DMS 273 (cell line): ENCODE measurements at regions not wholly inside any gene's neighbourhood (a gene's known extent, or its start where the extent isn't known, plus 50 kb on each side); places are given as distances from the start of the nearest gene placed in this dataset.

Source experiments
- DNase-seq: peaks from one replicate; lab custom pipeline; 2025; ENCODE audit not compliant: unreplicated experiment; lab: John Stamatoyannopoulos, UW

GRCh38 chr19:32141840-32142511, 203.4 kb upstream of the ZNF507 start:
- no peak for DNase-seq

- no peak for DNase-seq
These were observed 198.7 kb upstream of the ZNF507 start for GRCh38 chr19:32146664-32147063.

- no peak for DNase-seq
These were observed 194.8 kb upstream of the ZNF507 start for GRCh38 chr19:32150605-32151004.

GRCh38 chr19:32154418-32154817, 191.0 kb upstream of the ZNF507 start:
- no peak for DNase-seq

- DNase-seq = no peak
These were observed 180.9 kb upstream of the ZNF507 start for GRCh38 chr19:32164384-32164992.

GRCh38 chr19:32165141-32165540, 180.3 kb upstream of the ZNF507 start:
- DNase-seq = no peak

- DNase-seq = no peak
These were observed 179.7 kb upstream of the ZNF507 start for GRCh38 chr19:32165750-32166149.

- DNase-seq = peak; percentile 5
These were observed 179.2 kb upstream of the ZNF507 start for GRCh38 chr19:32166238-32166637.

- DNase-seq = no peak
These were observed 177.3 kb upstream of the ZNF507 start for GRCh38 chr19:32168111-32168510.

GRCh38 chr19:32168606-32169005, 176.8 kb upstream of the ZNF507 start:
- DNase-seq = no peak

- DNase-seq = no peak
These were observed 173.7 kb upstream of the ZNF507 start for GRCh38 chr19:32171719-32172151.

- no peak for DNase-seq
These were observed 172.7 kb upstream of the ZNF507 start for GRCh38 chr19:32172566-32173160.

GRCh38 chr19:32173836-32174235, 171.6 kb upstream of the ZNF507 start:
- no peak for DNase-seq

- no peak for DNase-seq
These were observed 170.9 kb upstream of the ZNF507 start for GRCh38 chr19:32174386-32175113.

- DNase-seq = no peak
These were observed 168.8 kb upstream of the ZNF507 start for GRCh38 chr19:32176591-32176990.

GRCh38 chr19:32177686-32178085, 167.7 kb upstream of the ZNF507 start:
- DNase-seq = no peak

- no peak for DNase-seq
These were observed 167.0 kb upstream of the ZNF507 start for GRCh38 chr19:32178401-32178800.

- DNase-seq = no peak
These were observed 166.5 kb upstream of the ZNF507 start for GRCh38 chr19:32178956-32179355.

- no peak for DNase-seq
These were observed 164.0 kb upstream of the ZNF507 start for GRCh38 chr19:32181216-32181920.

GRCh38 chr19:32186542-32187330, 158.7 kb upstream of the ZNF507 start:
- no peak for DNase-seq
